GM21447 (cell line): ENCODE measurements at regions not wholly inside any gene's neighbourhood (a gene's known extent, or its start where the extent isn't known, plus 50 kb on each side); places are given as distances from the start of the nearest gene placed in this dataset.

Source experiments
- ATAC-seq: cut with Tn5 transposase; IDR thresholded peaks from one replicate; pipeline ENCODE4 v1.9.1; 2021; ENCODE audit not compliant: unreplicated experiment

- no peak for ATAC-seq
Observed at GRCh38 chr4:123966990-123967769, 570.6 kb downstream of the SPRY1 start.

GRCh38 chr4:123972031-123972430, 575.4 kb downstream of the SPRY1 start:
- no peak for ATAC-seq

GRCh38 chr4:123974386-123975149, 578.0 kb downstream of the SPRY1 start:
- ATAC-seq = no peak

DNA sequence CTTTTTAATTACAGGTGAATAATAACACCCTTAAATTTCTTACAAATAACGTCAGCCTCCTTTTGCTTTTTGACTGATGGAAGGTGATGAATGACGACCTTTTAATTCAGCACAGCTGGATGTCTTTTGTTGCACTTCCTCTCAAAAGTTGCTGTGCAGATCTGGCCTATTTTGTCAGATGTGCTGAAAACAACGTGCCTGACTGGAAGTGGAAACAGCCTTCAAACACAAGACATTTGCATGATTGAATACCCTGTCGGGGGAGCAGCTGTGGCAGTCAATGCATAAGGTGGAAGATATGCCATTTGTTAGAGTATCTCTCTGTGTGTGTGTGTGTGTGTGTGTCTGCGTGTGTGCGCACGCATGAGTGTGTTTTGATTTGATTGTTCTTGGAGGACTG, 579.7 kb downstream of the SPRY1 start:
- peak; percentile 43 for ATAC-seq

GRCh38 chr4:123976819-123977218, 580.2 kb downstream of the SPRY1 start:
- no peak for ATAC-seq

DNA sequence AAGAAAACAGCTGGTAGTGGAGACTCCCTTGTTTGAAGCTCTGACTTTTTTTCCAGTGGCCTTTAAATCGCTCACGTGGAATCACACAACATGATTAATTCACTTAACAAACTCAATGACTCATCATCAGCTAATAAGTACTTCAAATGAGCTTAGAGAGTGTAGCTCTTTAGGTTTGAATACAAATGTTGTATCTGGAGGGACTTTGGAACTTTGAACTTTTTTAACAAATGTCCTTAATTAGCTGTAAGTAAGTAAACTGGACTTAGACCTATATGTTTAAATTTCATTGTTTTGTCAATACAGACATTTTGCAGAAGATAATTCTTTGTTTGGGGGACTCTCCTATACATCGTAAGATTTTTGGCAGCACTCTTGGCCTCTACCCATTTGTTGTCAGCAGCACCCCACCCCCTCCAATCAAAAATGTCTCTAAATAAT, 581.1 kb downstream of the SPRY1 start:
- no peak for ATAC-seq

DNA sequence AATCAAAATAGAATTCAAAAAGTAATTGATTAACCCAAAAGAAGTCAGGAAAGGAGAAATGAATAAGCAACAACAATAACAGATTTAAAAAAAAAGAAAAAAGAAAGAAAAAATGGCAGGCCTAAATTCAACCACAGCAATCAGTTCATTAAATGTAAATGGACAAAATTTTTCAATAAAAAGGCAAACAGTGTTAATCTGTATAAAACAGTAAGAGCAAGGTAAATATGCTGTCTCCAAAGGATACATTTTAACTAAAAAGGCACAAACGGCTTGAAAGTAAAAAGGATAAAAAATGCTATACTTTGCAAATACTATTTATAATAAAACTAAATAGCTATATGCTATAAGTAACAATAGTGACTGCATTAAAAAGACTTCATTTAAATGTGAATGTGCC, 582.0 kb downstream of the SPRY1 start:
- no peak for ATAC-seq

- no peak for ATAC-seq
Observed at GRCh38 chr4:123980736-123981300, 584.2 kb downstream of the SPRY1 start.

DNA sequence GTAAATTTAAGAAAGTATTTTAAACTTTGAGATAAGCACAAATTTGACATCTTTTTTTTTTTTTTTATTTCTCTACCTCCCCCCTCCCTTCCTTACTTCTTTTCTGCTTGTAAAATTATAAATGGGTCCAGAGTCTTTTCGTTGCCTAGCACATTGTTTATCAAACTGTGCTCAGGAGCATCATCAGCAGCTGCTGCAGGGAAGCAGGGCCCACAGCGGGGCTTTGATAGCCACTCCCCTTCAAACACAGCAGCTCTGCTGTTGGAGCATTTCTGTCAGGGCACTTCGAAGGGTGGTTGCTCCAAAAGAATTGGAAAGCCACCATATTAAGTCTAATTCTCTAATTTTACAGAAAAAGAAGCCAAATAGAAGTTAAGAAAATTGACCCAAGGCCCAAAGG, 588.3 kb downstream of the SPRY1 start:
- no peak for ATAC-seq

DNA sequence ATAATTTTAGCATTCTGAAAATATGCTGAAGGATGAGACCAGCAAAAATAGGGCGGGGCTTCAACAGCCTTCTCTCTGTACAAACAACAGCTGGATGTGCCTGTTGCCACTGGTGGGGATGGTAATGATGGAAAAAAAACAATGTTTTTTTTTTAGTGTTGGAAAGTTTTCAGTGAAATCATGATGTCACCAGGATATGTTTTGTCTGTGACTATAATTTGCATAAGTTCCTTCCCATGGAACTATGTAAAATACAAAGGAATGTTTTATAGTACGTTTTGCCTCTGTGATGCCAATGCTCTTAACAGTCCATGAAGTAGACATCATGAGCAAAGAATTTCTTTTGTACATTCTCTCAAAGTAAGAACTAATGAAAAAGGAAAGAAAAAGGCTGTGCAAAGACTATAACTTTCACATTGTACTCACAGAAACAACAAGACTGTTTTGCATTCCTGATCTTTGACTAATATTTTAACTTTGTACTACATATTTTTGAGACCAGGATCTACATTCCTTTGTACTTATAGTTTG, 589.7 kb downstream of the SPRY1 start:
- no peak for ATAC-seq

- ATAC-seq = no peak
Observed at GRCh38 chr4:123987408-123987807, 590.8 kb downstream of the SPRY1 start.

DNA sequence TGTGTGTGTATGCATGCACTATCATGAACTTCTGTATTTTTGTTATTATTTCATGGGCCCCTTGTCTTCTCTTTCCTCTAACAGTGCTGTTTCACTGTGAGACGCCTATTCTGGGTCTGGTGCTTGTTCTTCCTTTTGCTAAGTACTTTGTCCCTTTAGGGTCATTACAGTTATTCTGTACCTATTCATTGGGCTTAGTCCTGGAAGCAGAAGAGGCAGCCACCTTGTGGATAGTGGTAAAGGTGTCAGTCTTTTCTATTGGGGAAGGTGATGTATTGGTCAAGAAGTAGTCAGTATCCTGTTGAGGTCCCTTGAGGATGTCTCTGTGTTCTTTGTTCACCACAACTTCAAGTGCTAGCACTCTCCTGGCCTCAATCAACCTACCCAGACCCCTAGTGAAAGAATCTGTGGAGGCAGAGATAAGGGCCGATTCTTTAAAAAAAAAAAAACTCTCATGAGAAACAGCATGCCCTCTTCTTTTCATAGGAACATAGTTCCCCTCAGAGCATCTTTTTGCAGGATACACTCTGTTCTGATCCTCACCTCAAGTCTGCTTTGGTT, 593.8 kb downstream of the SPRY1 start:
- no peak for ATAC-seq

DNA sequence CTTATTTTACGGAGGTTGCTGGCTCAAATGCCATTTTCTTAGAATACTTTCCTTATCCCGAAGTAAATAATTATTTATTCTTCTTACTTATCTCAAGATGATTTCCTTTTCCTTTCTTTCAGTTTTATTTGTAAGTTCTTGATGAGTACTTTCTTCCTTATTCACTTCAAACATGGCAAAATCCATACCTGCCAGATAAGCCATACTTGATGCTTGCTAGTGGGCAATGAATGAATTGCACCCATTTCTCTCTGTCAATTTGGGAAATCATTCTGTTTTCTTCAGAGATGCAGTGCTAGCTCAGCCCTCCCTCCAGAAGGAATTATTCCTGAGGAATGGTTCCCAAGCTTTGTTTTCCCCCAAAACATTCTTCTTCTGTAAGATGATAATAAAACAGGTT, 598.3 kb downstream of the SPRY1 start:
- no peak for ATAC-seq

- no peak for ATAC-seq
Observed at GRCh38 chr4:123995936-123996335, 599.3 kb downstream of the SPRY1 start.

GRCh38 chr4:123996718-123997510, 600.3 kb downstream of the SPRY1 start:
- ATAC-seq = no peak

GRCh38 chr4:123997776-123998449, 601.3 kb downstream of the SPRY1 start:
- no peak for ATAC-seq

- no peak for ATAC-seq
Observed at GRCh38 chr4:124000233-124000632, 603.6 kb downstream of the SPRY1 start.

DNA sequence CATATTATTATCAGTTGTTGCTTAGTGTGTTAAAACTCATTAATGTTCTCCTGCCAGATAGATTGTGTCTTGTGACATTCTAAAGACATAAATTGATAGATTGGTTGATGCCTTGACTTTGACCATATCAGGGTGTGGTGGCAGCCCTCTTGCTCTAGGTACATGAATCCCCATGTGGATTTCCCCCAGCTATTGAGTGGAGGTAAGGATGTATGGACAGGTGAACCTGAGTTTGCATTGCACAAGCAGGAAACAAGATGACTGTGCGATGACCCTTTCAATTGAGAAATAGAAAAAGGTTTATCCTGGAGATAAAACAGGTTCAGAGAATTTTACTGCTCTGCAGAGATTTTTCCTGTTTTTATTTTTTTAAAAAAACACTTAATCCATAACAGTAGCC, 619.2 kb downstream of the SPRY1 start:
- no peak for ATAC-seq

DNA sequence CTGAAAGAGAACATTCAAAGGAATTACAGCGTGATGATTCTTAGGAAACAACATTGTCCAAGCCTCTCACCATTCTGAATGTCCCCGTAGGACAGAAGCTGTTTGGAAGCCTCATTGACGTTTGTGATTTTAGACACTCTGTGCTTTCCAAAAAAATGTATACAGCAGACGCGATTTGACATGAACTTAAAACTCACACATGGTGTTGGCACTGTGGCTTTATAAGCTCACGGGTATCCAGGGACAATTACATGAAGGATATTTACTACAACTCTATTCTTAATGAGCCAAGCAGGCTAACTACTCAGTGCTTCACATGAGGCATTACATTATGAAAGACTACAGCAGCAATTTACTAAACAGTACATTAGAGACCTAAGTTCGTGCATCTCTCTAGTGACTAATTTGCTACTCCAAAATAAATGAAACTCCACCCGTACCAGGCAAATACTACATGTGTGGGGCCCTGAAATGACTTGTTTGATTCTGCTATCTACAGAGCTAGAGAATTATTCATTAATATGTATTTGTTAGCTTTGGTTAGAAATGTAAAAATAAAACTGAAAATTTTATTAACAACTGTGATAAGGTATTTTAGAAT, 620.7 kb downstream of the SPRY1 start:
- ATAC-seq = no peak
